Epithelial cell of esophagus (primary cell): ENCODE measurements at regions not wholly inside any gene's neighbourhood (a gene's known extent, or its start where the extent isn't known, plus 50 kb on each side); places are given as distances from the start of the nearest gene placed in this dataset.

Source experiments
- DNase-seq: peaks from one replicate; pipeline ENCODE4 v3.0.0; 2010; ENCODE audit warnings: low read depth
- H3K4me3 ChIP-seq: 2 replicates; pipeline ENCODE4 v1.5.1; 2011; ENCODE audit warnings: mild to moderate bottlenecking, low read length, control low read depth
- CTCF ChIP-seq: IDR thresholded peaks from 2 replicates; pipeline ENCODE4 v1.5.1; 2011; ENCODE audit warnings: low read depth, mild to moderate bottlenecking, low read length, control low read depth, inconsistent platforms; ENCODE audit not compliant: insufficient read depth; ENCODE audit errors: missing control alignments

GRCh38 chr4:31557437-31557836 is 837.3 kb downstream of the PCDH7 start:
- peak; percentile 43 for DNase-seq
- TF ChIP-seq CTCF: no peak
- H3K4me3 ChIP-seq: no peak overlapping the region

- peak; percentile 42 for DNase-seq
- no peak for TF ChIP-seq CTCF
These were observed 853.4 kb downstream of the PCDH7 start for GRCh38 chr4:31573554-31573953.

GRCh38 chr4:31575504-31575903 is 855.3 kb downstream of the PCDH7 start:
- no peak for TF ChIP-seq CTCF
- no peak overlapping the region for H3K4me3 ChIP-seq
- no peak for DNase-seq

More at GRCh38 chr4:31573554-31573953, 853.4 kb downstream of the PCDH7 start:
- H3K4me3 ChIP-seq: no peak overlapping the region

GRCh38 chr4:31580843-31581242 is 860.7 kb downstream of the PCDH7 start:
- DNase-seq: no peak
- no peak for TF ChIP-seq CTCF
- no peak overlapping the region for H3K4me3 ChIP-seq

GRCh38 chr4:31585503-31585902 is 865.3 kb downstream of the PCDH7 start:
- H3K4me3 ChIP-seq: no peak overlapping the region
- DNase-seq: no peak
- no peak for TF ChIP-seq CTCF

GRCh38 chr4:31592293-31592692 is 872.1 kb downstream of the PCDH7 start:
- H3K4me3 ChIP-seq: no peak overlapping the region
- DNase-seq: peak; percentile 48
- no peak for TF ChIP-seq CTCF

- no peak for TF ChIP-seq CTCF
- no peak for DNase-seq
- H3K4me3 ChIP-seq: no peak overlapping the region
These were observed 875.3 kb downstream of the PCDH7 start for GRCh38 chr4:31595496-31595895.
